Thoracic aorta (tissue), 2 donors: ENCODE measurements at regions not wholly inside any gene's neighbourhood (a gene's known extent, or its start where the extent isn't known, plus 50 kb on each side); places are given as distances from the start of the nearest gene placed in this dataset.

Experiments
- ATAC-seq: fragments of 150-250 bp; one replicate; pipeline ENCODE4 v1.8.0; 2017; ENCODE audit warnings: low read depth; ENCODE audit not compliant: insufficient number of reproducible peaks, low FRiP score
- DNase-seq: peaks from one replicate; pipeline ENCODE4 v3.0.0-alpha.2; 2020; ENCODE audit warnings: low spot score
- H3K27ac ChIP-seq, 2 donors: fragments of 200-600 bp; sonication (generic); 1 replicate in 1 of 2; 2 replicates in 1 of 2; pipeline ENCODE4 v1.5.1; 2016; ENCODE audit warnings: mild to moderate bottlenecking in 2 of 2, moderate library complexity in 2 of 2
- H3K27me3 ChIP-seq: fragments of 200-600 bp; sonication (generic); replicated peaks from 2 replicates; pipeline ENCODE4 v1.6.0; 2016; ENCODE audit warnings: mild to moderate bottlenecking; ENCODE audit not compliant: insufficient read depth
- H3K36me3 ChIP-seq: fragments of 200-600 bp; sonication (generic); one replicate; pipeline ENCODE4 v1.5.1; 2016
- H3K4me1 ChIP-seq, 2 donors: fragments of 200-600 bp; sonication (generic); 1 replicate in 1 of 2; 2 replicates in 1 of 2; pipeline versions ENCODE4 v1.5.1 to v1.6.0; 2016; ENCODE audit warnings: low read depth in 2 of 2, mild to moderate bottlenecking in 1 of 2; ENCODE audit not compliant: control insufficient read depth in 1 of 2
- H3K4me3 ChIP-seq: fragments of 200-600 bp; sonication (generic); 2 replicates; pipeline ENCODE4 v1.5.1; 2016; ENCODE audit warnings: mild to moderate bottlenecking
- H3K9me3 ChIP-seq: fragments of 200-600 bp; sonication (generic); 2 replicates; pipeline ENCODE4 v1.5.1; 2016
- TF ChIP-seq, protein P1 (sequence below): fragments of 200-600 bp; sonication (generic); IDR thresholded peaks from one replicate; pipeline ENCODE4 v1.5.1; 2019; ENCODE audit warnings: antibody characterized with exemption

DNA sequence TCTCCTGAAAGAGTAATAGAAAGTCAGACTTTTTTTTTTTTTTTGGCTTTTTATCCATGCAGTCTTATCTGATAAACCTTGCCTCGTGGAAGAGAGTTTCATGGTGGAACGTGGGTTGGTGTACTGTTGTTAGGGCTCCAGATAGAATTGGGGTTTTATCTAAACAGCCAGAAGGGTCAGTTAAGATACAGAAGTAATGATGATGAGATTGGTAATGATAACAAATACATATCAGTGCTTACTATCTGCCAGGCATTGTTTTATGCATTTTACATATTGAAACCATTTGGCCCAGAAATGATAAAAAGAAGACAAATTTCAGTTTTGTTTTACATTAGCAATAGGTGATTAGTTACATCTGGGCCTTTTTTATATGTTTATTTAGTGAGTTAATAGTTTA is 372.8 kb upstream of the PRICKLE1 start:
- no peak for ATAC-seq
- H3K27ac ChIP-seq: no peak overlapping the region
- TF ChIP-seq, protein P1, sequence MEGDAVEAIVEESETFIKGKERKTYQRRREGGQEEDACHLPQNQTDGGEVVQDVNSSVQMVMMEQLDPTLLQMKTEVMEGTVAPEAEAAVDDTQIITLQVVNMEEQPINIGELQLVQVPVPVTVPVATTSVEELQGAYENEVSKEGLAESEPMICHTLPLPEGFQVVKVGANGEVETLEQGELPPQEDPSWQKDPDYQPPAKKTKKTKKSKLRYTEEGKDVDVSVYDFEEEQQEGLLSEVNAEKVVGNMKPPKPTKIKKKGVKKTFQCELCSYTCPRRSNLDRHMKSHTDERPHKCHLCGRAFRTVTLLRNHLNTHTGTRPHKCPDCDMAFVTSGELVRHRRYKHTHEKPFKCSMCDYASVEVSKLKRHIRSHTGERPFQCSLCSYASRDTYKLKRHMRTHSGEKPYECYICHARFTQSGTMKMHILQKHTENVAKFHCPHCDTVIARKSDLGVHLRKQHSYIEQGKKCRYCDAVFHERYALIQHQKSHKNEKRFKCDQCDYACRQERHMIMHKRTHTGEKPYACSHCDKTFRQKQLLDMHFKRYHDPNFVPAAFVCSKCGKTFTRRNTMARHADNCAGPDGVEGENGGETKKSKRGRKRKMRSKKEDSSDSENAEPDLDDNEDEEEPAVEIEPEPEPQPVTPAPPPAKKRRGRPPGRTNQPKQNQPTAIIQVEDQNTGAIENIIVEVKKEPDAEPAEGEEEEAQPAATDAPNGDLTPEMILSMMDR: no peak
- peaks cover 0 to 6% of the 10 kb centered on the region in 2 donors for H3K4me1 ChIP-seq
- no peaks in the 10 kb centered on the region for H3K9me3 ChIP-seq
- no peaks in the 10 kb centered on the region for H3K36me3 ChIP-seq
- DNase-seq: no peak
- no peak overlapping the region for H3K4me3 ChIP-seq
- H3K27me3 ChIP-seq: no peaks in the 10 kb centered on the region

DNA sequence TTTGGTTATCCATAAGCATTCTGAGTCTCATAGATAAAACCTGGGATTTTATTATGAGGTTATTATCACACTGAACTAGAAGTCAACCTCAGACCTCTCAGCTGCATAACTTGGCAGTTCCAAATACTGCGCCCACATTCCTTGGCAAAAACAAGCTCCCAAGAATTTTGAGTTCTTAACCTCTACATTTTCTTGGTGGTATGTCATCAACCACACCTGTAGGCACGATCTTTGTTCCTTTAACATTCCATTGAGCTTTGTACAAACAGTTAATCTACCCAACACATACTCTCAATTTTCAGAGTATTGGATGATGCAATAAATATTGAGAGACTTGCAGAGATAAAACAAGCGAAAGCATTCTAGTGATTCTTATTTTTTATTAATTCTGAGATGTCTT is 371.8 kb upstream of the PRICKLE1 start:
- Histone ChIP-seq H3K9me3 (no peaks in the 10 kb centered on the region), H3K4me1 (peaks cover 0 to 6% of the 10 kb centered on the region in 2 donors), H3K27ac (no peak overlapping the region), H3K27me3 (no peaks in the 10 kb centered on the region), H3K4me3 (no peak overlapping the region), H3K36me3 (no peaks in the 10 kb centered on the region)
- no peak for ATAC-seq
- DNase-seq: no peak
- TF ChIP-seq, protein P1: no peak

GRCh38 chr12:42960087-42960527 is 370.6 kb upstream of the PRICKLE1 start:
- DNase-seq (no peak), ATAC-seq (no peak)
- TF ChIP-seq, protein P1: no peak
- no peaks in the 10 kb centered on the region for H3K36me3 ChIP-seq
- H3K27me3 ChIP-seq: no peaks in the 10 kb centered on the region
- peaks cover 0 to 6% of the 10 kb centered on the region in 2 donors for H3K4me1 ChIP-seq
- H3K9me3 ChIP-seq: no peaks in the 10 kb centered on the region
- no peak overlapping the region for H3K4me3 ChIP-seq
- no peak overlapping the region for H3K27ac ChIP-seq

- no peak overlapping the region for H3K27ac ChIP-seq
- DNase-seq (no peak), ATAC-seq (no peak)
- TF ChIP-seq, protein P1: no peak
- H3K4me1 ChIP-seq: peaks cover 0 to 6% of the 10 kb centered on the region in 2 donors
- H3K9me3 ChIP-seq: no peaks in the 10 kb centered on the region
- no peaks in the 10 kb centered on the region for H3K27me3 ChIP-seq
- H3K36me3 ChIP-seq: no peaks in the 10 kb centered on the region
- no peak overlapping the region for H3K4me3 ChIP-seq
Observed at GRCh38 chr12:42958291-42958674, 368.7 kb upstream of the PRICKLE1 start.

GRCh38 chr12:42957561-42958290 is 368.2 kb upstream of the PRICKLE1 start:
- H3K36me3 ChIP-seq: no peaks in the 10 kb centered on the region
- no peak overlapping the region for H3K4me3 ChIP-seq
- H3K27me3 ChIP-seq: no peaks in the 10 kb centered on the region
- no peak overlapping the region for H3K27ac ChIP-seq
- no peak for ATAC-seq
- H3K9me3 ChIP-seq: no peaks in the 10 kb centered on the region
- H3K4me1 ChIP-seq: peaks cover 0 to 6% of the 10 kb centered on the region in 2 donors
- TF ChIP-seq, protein P1: no peak
- no peak for DNase-seq
